Upper lobe of left lung (tissue), 6 donors: ENCODE measurements at regions not wholly inside any gene's neighbourhood (a gene's known extent, or its start where the extent isn't known, plus 50 kb on each side); places are given as distances from the start of the nearest gene placed in this dataset.

Experiments used
- ATAC-seq, 2 donors: fragments of 200-7000 bp; cut with Tn5 transposase; one replicate each; pipeline ENCODE4 v1.9.1; 2022; ENCODE audit warnings: mild to moderate bottlenecking in 2 of 2, moderate library complexity in 2 of 2; ENCODE audit not compliant: low FRiP score in 2 of 2
- DNase-seq, 2 donors: peaks; one replicate each; pipeline ENCODE4 v3.0.0-alpha.2; 2019 to 2020
- H3K27ac ChIP-seq, 4 donors: fragments of 200-600 bp; sonication (generic); one replicate each; pipeline ENCODE4 v1.5.1; 2016 to 2019
- H3K27me3 ChIP-seq, 4 donors: fragments of 200-600 bp; sonication (generic); one replicate each; pipeline ENCODE4 v1.5.1; 2017 to 2019
- H3K36me3 ChIP-seq, 4 donors: fragments of 200-600 bp; sonication (generic); one replicate each; pipeline ENCODE4 v1.5.1; 2016 to 2019
- H3K4me1 ChIP-seq, 4 donors: fragments of 200-600 bp; sonication (generic); one replicate each; pipeline ENCODE4 v1.5.1; 2018 to 2019
- H3K4me3 ChIP-seq, 4 donors: fragments of 200-600 bp; sonication (generic); one replicate each; pipeline ENCODE4 v1.5.1; 2017 to 2019; ENCODE audit warnings: mild to moderate bottlenecking in 2 of 4, moderate library complexity in 1 of 4
- H3K9me3 ChIP-seq, 4 donors: fragments of 200-600 bp; sonication (generic); one replicate each; pipeline ENCODE4 v1.5.1; 2018 to 2019
- CTCF ChIP-seq, 6 experiments: fragments of 450-650 bp in 4 of 6; fragments of 200-600 bp in 2 of 6; sonication (generic) in 2 of 6; IDR thresholded peaks; one replicate each; pipeline ENCODE4 v1.5.1; 2016 to 2019; ENCODE audit warnings: antibody characterized with exemption in 6 of 6
- EP300 ChIP-seq, 4 donors: sonication (generic); formaldehyde crosslinking; IDR thresholded peaks; one replicate each; pipeline ENCODE4 v1.5.1; 2017; ENCODE audit warnings: antibody characterized with exemption in 4 of 4, control low read depth in 2 of 4
- POLR2A ChIP-seq, 4 donors: fragments of 450-650 bp; IDR thresholded peaks; one replicate each; pipeline ENCODE4 v1.5.1; 2016 to 2017; ENCODE audit warnings: antibody characterized with exemption in 4 of 4, mild to moderate bottlenecking in 2 of 4
- POLR2AphosphoS5 ChIP-seq, 2 donors: sonication (generic); formaldehyde crosslinking; IDR thresholded peaks; one replicate each; pipeline ENCODE4 v1.5.1; 2017; ENCODE audit warnings: antibody characterized with exemption in 2 of 2
- whole genome bisulfite sequencing, 2 donors: methylation state at CpG; one replicate each; pipeline ENCODE4 v1.1.5; 2017 to 2018; 5-methylcytosine and 5-hydroxymethylcytosine counted together
- donor health status: DM: no; HTN: no; CAD: no; lungs with moderate emphysema.
- donor health status: DM: no; HTN: yes; CAD: no; lungs with severe emphysema.

DNA sequence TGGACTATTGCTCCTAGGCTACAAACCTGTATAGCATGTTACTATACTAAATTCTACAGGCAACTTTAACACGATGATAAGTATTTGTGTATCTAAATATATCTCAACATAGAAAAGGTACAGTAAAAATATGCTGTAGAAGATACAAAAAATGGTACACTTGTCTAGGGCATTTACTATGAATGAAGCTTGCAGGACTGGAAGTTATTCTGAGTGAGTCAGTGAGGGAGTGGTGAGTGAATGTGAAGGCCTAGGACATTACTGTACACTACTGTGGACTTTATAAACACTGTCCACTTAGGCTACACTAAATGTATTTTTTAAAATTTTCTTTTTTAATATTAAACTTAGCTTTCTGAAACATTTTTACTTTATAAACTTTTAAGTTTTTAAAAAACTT is 140.5 kb upstream of the SGO1 start:
- WGBS, 2 donors, result 91 to 97% methylated on average over 1 of the region's 1 CpG
- TF ChIP-seq POLR2AphosphoS5 (IDR thresholded peaks at IDR 0.05) (no peak), EP300 (IDR thresholded peaks at IDR 0.05) (no peak), POLR2A (IDR thresholded peaks at IDR 0.05) (no peak), CTCF (IDR thresholded peaks at IDR 0.05) (no peak)
- H3K4me3 ChIP-seq, result no peak overlapping the region
- H3K4me1 ChIP-seq, result no peaks in the 10 kb centered on the region
- H3K9me3 ChIP-seq, result no peaks in the 10 kb centered on the region
- ATAC-seq (no peak), DNase-seq (no peak)
- H3K36me3 ChIP-seq, result no peaks in the 10 kb centered on the region
- H3K27me3 ChIP-seq, result no peaks in the 10 kb centered on the region
- no peak overlapping the region for H3K27ac ChIP-seq

GRCh38 chr3:20325563-20325962 is 139.6 kb upstream of the SGO1 start:
- Histone ChIP-seq H3K9me3 (no peaks in the 10 kb centered on the region), H3K4me3 (no peak overlapping the region), H3K27me3 (no peaks in the 10 kb centered on the region), H3K4me1 (no peaks in the 10 kb centered on the region), H3K36me3 (no peaks in the 10 kb centered on the region), H3K27ac (no peak overlapping the region)
- TF ChIP-seq POLR2AphosphoS5 (IDR thresholded peaks at IDR 0.05), result no peak
- TF ChIP-seq CTCF (IDR thresholded peaks at IDR 0.05), result no peak
- TF ChIP-seq POLR2A (IDR thresholded peaks at IDR 0.05), result no peak
- TF ChIP-seq EP300 (IDR thresholded peaks at IDR 0.05), result no peak
- WGBS, 2 donors, result 88 to 93% methylated on average over 1 of the region's 1 CpG
- no peak for DNase-seq
- no peak for ATAC-seq

DNA sequence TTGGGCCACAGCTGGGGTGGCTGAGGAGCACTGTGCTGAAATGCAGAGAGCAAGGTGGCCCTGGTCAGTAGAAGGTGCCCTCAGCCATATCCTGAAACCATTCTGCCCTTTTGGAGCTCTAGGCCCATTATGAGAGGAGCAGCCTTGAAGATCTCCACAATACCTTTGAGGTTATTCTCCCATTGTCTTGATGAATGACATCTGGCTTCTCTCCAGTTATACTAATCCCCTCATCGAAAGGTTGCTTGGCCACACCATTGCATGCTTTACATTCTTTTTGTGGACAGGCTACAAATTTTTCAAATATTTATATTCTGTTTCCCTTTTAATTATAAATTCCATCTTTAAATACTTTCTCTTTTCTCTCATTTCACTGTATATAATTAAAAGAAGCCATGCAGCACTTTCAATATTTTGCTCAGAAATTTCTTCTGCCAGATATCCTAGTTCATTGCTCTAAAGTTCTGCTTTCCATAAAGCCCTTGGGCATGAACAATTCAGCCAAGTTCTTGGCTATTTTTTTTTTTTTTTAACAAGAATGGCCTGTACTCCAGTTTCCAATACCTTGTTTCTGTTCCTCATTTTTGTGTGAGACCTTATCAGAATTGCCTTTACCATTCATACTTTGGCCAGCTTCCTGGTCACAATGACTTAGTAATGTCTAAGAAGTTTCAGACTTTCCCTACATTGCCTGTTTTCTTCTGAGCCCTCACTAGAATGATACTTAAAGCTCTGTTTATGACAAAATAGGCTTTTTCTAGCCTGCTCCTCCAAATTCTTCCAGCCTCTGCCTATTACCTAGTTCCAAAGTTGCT is 138.9 kb upstream of the SGO1 start:
- H3K27ac ChIP-seq, result no peak overlapping the region
- TF ChIP-seq POLR2AphosphoS5 (IDR thresholded peaks at IDR 0.05), result no peak
- TF ChIP-seq EP300 (IDR thresholded peaks at IDR 0.05), result no peak
- TF ChIP-seq CTCF (IDR thresholded peaks at IDR 0.05), result no peak
- no peak for TF ChIP-seq POLR2A (IDR thresholded peaks at IDR 0.05)
- no peaks in the 10 kb centered on the region for H3K9me3 ChIP-seq
- H3K4me1 ChIP-seq, result no peaks in the 10 kb centered on the region
- 52 to 55% methylated on average over 1 of the region's 1 CpG for WGBS, 2 donors
- no peaks in the 10 kb centered on the region for H3K27me3 ChIP-seq
- no peaks in the 10 kb centered on the region for H3K36me3 ChIP-seq
- DNase-seq, result no peak
- no peak overlapping the region for H3K4me3 ChIP-seq
- ATAC-seq, result peak in 1 of 2 donors; percentile 46

DNA sequence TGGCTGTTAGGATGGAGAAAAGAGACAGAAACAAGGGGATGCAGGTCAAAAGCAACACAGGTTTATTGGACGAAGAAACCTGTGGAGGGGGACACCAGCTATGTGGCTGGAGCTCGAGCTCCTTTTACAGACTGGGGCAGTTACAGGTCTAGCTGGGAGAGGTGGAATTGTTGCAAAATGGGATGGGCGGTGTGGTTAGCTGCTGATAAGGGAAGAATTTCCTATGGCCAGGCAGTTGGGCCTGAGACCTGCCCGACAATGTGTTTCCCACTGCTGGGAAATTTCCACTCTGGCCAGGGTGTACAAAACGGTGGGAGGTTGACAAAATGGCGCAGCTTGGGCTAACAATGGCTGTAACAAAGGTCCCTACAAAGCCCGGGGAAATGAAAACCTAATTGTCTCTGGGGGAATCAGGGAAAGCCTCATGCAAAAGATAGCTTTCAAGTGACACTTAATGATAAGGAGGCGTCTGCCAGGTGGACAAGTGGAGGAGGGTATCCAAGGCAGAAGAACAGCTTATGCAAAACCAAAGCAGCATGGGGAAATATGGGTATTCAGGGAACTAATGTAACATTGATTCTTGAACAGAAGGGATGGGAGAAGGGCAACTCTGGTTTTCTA is 137.4 kb upstream of the SGO1 start:
- Histone ChIP-seq H3K27me3 (no peaks in the 10 kb centered on the region), H3K36me3 (no peaks in the 10 kb centered on the region), H3K27ac (no peak overlapping the region), H3K9me3 (no peaks in the 10 kb centered on the region), H3K4me1 (no peaks in the 10 kb centered on the region), H3K4me3 (no peak overlapping the region)
- ATAC-seq (no peak), DNase-seq (no peak)
- WGBS, 2 donors, result 84% methylated on average over 8 of the region's 8 CpGs
- TF ChIP-seq EP300 (IDR thresholded peaks at IDR 0.05) (no peak), POLR2A (IDR thresholded peaks at IDR 0.05) (no peak), POLR2AphosphoS5 (IDR thresholded peaks at IDR 0.05) (no peak), CTCF (IDR thresholded peaks at IDR 0.05) (no peak)
